NB4 (cell line): ENCODE measurements at regions not wholly inside any gene's neighbourhood (a gene's known extent, or its start where the extent isn't known, plus 50 kb on each side); places are given as distances from the start of the nearest gene placed in this dataset.

Experiments
- DNase-seq: peaks from one replicate; pipeline ENCODE4 v3.0.0; 2010; ENCODE audit warnings: low read depth
- H3K4me3 ChIP-seq: one replicate; pipeline ENCODE4 v1.5.1; 2011; ENCODE audit warnings: mild to moderate bottlenecking, low read depth, low read length, moderate library complexity
- CTCF ChIP-seq: IDR thresholded peaks from one replicate; pipeline ENCODE4 v1.5.1; 2012; ENCODE audit warnings: low read depth, low read length
- MAX ChIP-seq: IDR thresholded peaks from 2 replicates; pipeline ENCODE4 v1.6.1; 2011; ENCODE audit warnings: low read depth, low read length
- MYC ChIP-seq: IDR thresholded peaks from 2 replicates; pipeline ENCODE4 v1.6.1; 2011; ENCODE audit warnings: low read depth, low read length
- POLR2A ChIP-seq: IDR thresholded peaks from 2 replicates; pipeline ENCODE4 v1.6.1; 2011; ENCODE audit warnings: mild to moderate bottlenecking; ENCODE audit not compliant: insufficient read length; ENCODE audit errors: extremely low read depth

GRCh38 chr10:71031603-71032002 lies 143.2 kb upstream of the PCBD1 start:
- TF ChIP-seq POLR2A (no peak), MYC (no peak), CTCF (no peak), MAX (no peak)
- DNase-seq = no peak
- no peak overlapping the region for H3K4me3 ChIP-seq

- no peak for DNase-seq
These were observed 144.5 kb upstream of the PCBD1 start for GRCh38 chr10:71032887-71033286.

GRCh38 chr10:71033396-71033980 lies 145.1 kb upstream of the PCBD1 start:
- DNase-seq = no peak
- TF ChIP-seq MYC (no peak), CTCF (peak; percentile 7), POLR2A (no peak), MAX (no peak)
- no peak overlapping the region for H3K4me3 ChIP-seq

More at GRCh38 chr10:71032887-71033286, 144.5 kb upstream of the PCBD1 start:
- TF ChIP-seq CTCF (no peak), MYC (no peak), POLR2A (no peak), MAX (no peak)
- no peak overlapping the region for H3K4me3 ChIP-seq

GRCh38 chr10:71035511-71036296 lies 147.3 kb upstream of the PCBD1 start:
- no peak for TF ChIP-seq MYC
- TF ChIP-seq POLR2A = no peak
- no peak for TF ChIP-seq MAX
- no peak for TF ChIP-seq CTCF
- no peak overlapping the region for H3K4me3 ChIP-seq
- no peak for DNase-seq

GRCh38 chr10:71036297-71036966 lies 148.1 kb upstream of the PCBD1 start:
- no peak for DNase-seq
- TF ChIP-seq MAX (no peak), POLR2A (no peak), CTCF (no peak), MYC (no peak)
- no peak overlapping the region for H3K4me3 ChIP-seq
